Stimulated activated CD4-positive, alpha-beta T cell treated with anti-CD3 and anti-CD28 coated beads, Interleukin-1b, Interleukin-23, amount 100 ng/mL, for 1 hour (primary cell): ENCODE measurements at regions not wholly inside any gene's neighbourhood (a gene's known extent, or its start where the extent isn't known, plus 50 kb on each side); places are given as distances from the start of the nearest gene placed in this dataset.
"Not testable (repeated sequence)": the region's sequence is repeated elsewhere in the genome, so short reads cannot be mapped to it uniquely, and the experiment has no call there.

Experiments used
- DNase-seq, 2 donors: peaks; one replicate each; pipeline ENCODE4 v3.0.0-alpha.2; 2020; ENCODE audit warnings: low read depth in 2 of 2

DNA sequence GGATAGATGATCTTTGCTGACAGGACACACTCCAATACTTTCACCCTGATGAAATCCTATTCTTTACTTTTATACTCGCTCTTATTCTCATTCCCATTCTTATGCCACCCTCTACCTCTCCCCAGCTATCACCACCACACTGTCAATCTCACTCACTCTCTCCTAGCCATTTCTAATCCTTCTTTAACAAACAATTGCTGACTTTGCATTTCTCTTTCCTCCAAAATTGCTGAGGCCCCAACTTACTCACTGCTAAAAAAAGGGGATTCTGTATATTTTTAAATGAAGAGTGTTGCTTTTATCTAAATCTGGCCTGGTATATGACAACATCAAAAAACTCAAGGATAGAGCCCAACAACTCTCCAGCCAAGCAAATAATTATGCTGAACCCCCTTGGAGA is 515.4 kb downstream of the MATN1 start:
- DNase-seq = not testable (repeated sequence)

DNA sequence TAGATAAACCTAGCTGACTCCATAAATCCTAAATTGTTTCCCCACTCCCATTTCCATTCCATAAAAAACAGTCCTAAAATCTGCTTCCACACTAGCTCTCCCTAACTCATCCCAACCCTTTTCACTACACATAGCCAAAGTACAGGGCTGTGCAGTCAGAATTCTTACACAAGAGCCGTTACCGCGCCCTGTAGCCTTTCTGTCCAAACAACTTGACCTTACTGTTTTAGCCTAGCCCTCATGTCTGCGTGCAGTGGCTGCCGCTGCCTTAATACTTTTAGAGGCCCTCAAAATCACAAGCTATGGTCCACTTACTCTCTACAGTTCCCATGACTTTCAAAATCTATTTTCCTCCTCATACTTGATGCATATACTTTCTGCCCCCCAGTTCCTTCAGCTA is 516.8 kb downstream of the MATN1 start:
- not testable (repeated sequence) for DNase-seq

DNA sequence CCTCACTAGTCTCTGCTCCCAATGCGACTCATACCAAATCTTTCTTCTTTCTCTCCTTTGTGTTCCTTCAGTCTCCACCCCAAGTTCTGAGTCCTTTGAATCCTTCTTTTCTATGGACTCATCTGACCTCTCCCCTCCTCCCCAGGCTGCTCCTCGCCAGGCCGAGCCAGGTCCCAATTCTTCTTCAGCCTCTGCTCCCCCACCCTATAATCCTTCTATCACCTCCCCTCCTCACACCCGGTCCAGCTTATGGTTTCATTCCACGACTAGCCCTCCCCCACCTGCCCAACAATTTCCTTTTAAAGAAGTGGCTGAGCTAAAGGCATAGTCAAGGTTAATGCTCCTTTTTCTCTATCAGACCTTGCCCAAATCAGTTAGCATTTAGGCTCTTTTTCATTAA is 518.5 kb downstream of the MATN1 start:
- not testable (repeated sequence) for DNase-seq

DNA sequence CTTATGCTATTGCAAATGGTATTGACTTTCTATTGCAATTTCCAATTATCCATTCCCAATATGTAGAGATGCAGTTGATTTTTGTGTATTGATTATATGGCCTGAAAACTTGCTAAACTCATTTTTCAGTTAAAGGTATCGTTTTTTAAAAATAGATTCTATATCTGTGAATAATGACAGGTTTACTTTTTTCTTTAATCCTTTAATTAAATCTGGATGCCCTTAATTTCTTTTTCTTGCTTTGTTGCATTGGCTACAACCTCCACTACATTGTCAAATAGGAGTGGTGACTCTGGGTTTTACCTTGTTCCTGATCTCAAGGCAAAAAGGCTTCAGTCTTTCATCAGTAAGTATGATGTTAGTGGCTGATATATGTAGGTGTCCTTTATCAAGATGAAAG is 522.4 kb downstream of the MATN1 start:
- no peak for DNase-seq

DNA sequence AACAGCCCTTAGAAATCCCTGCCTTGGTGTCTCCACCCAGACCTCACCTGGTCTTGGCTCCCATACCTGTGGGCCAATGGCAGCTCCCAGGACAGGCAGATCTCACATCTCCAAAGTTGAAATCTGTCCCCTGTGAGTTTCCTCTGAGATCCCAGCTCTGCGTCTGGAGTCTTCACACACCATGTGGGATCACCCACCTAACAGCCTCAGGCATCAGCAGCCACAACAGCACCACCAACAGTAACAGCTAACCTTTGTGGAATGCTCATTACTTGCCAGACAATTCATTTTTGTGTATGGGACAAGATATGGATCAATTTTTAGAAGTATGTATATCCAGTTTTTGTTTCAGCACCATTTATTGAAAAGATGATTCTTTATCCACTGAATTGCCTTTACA is 523.2 kb downstream of the MATN1 start:
- no peak for DNase-seq

DNA sequence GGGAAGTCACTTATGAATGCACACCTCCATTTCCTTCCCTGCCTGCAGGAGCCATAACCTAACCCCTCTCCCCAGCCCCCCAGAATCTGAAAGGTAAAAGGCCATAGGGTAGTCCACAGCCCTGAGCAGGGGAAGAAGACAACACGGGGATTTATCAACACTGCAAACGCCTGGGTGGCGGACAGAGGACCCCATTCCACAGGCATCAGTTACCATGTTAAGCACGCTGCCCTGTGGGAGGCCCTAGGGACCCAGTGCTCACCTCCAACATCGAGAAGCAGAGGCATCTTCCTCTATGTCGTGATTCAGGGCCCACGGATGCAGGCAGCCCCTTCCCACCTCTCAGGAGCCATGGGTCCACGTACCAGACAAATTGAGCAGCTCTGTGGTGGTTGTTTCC is 523.8 kb downstream of the MATN1 start:
- DNase-seq = no peak

DNA sequence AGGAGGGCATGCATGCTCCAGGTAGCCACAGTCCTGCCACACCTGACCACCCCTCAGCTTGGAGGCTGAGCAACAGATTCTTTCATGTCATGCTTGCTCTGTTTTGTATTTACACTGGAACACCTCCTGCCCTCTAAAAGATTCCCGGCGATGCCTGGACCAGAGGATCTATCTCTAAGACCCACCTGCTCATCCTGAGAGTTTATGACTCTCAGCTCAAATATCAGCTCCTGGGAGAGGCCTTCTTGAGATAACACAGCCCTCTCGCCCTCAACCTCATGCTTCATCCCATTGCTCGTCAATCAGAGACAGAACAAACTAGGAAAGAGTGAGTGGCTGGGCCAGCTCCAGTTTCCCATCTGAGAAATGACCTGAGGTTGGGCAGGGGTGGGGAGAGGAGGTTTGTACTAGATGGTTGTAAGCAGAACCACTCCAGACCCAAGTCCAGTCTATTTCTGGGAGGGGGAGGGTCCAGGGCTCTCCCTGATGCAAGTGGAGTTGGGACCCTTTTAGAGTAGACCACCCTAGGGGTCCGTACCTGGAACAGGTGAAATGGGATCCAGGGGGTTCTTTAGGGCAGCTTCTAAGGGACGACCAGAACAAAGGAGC is 524.5 kb downstream of the MATN1 start:
- no peak for DNase-seq

DNA sequence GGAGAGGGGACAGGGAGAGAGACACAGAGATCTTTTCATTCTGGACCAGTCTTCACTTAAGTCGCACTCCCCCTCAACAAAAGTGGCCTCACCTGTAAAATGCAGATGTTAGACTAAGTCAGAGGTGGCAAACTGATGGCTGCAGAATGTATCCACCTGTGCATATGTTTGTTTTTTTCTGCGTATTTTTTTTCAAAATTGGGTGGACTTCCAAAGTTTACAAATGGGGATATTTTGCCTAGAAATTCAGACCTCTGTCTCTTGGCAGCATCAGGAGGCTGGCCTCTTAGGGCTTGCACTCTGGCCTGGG is 525.0 kb downstream of the MATN1 start:
- DNase-seq = no peak

DNA sequence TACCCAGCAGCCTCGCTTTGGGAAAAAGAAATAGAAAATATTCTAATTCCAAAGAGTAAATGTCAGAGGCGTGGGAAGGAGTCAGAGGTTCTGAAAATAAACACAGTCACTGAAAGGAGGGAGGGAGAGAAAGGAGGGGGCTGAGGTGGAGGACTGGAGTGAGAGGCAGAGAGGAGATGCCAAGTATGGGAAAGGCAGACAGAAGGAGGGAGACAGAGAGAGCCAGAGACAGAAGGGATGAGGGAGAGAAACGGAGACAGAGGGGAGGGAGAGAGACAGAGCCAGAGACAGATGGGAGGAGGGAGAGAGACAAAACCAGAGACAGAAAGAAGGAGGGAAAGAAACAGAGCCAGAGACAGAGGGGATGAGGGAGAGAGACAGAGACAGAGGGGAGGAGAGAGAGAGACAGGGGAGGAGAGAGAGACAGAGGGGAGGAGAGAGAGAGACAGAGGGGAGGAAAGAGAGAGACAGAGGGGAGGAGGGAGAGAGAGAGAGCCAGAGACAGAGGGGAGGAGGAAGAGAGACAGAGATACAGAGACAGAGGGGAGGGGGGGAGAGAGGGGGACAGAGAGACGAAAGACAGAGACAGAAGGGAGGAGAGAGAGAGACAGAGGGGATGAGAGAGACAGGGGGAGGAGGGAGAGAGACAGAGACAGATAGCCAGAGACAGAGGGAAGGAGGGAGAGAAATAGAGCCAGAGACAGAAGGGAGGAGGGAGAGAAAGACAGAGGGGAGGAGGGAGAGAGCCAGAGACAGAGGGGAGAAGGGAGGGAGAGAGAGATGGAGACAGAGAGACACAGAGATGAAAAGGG is 525.5 kb downstream of the MATN1 start:
- no peak for DNase-seq

DNA sequence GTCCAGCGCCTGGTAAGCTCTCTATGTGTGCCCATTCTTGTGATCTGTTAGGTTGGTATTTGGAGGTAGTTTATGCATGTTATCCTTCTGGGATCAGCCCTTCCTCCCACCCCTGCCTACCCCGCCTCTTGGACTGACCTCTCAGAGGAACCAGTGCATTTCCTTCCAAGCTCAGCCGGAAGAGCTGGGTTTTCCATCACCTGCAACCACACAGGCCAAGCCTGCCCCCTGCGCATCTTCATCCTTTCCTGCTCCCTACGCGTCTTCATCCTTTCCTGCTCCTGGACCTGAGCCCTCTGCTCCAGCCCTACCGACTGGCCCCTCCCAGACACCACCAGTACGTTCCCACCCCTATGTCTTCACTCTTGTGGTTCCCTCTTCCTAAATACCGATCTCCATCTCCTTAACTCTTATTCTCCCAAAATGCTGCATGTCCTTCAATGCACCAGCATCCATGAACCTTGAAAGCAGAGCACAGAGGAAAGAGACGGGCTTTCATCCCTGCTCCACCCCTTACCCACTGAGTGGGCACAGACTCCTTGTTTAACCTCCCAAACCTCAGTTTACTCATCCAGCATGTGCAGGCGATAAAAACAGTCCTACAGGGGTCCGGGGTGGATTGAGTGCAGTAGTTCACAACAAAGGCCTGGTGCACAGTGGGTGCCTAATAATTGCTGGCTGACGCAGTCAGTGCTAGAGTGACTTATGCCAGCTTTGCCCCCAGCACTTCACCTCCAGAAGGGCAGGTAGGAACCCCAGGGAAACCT is 526.3 kb downstream of the MATN1 start:
- DNase-seq = no peak

DNA sequence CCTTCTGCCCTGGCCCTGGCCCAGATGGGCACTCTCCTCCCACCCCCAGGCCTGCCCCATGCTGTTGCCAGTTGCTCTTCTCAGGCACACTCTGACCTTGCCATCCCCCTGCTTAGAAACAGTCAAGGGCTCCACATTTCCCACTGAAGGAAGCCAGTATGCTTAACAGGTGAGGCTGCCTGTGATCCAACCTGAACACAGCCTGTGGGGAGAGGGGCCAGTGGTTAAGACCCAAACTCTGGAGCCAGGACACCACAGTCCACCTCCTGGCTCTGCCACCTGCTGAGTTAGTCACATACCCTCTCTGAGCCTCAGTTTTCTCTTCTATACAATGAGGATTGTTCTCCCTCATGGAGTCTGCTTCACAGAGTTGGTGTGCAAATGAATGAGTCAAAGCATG is 526.9 kb downstream of the MATN1 start:
- no peak for DNase-seq

DNA sequence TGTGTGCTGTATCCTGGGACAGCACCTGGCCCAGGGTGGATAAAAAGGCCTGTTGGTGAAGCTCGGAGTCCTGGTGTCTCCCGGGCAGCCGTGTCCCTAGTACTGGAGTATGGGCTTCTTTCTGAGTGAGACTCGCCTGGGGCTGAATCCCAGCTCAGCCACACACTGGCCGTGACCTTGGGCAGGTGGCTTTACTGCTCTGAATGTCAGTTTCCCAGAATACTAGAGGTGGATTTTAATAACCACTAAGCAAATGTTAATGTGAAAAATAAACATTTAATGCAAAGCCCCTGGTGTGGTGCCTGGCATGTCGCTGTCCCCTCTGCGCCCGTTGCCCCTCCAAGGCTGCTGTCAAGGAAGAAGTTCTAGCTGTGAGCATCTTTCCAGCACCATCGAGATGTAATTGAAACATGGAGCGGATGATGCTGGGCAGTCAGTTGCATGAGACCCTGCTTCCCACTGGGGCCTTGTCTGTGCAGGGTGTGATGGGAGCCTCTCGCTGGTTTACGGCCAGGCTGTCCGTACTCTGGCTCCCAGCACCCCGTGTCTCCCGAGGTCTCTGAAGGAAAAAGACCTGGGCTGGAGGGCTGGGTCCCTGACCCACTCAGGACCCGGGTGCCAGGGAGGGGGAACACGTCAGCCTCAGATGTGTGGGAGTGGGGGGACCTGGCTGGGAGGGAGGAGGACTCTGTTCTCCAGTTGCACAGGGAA is 527.8 kb downstream of the MATN1 start:
- no peak for DNase-seq

DNA sequence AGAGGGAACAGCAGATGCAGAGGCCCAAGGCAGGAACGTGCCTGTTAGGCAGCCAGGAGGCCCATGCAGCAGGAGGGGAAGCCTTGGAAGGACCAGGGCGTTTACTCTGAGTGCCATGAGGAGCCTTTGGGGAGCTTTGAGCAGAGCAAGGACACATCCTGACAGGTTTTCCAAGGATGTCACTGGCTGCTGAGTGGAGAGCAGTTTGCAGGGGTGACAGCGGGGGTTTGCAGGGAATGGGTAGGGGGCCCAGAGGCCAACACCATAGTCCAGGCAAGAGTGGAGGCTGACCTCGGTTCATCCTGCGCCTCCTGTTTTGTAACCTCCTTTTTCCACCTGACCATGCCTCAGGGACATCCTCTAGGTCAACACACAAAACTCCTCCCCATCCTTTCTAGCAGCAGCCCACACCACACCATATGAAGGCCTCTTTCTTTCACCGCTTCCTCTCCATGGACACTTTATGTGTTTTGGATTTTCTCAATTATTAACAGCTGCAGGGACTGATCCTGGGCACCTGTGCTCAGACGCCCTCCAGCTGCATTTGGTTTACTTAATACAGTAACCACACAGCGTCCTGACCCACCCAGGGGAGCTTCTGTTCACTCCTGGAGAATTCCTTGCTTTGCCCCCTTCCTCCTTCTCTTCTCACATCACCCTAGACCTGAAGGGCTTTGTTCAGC is 528.5 kb downstream of the MATN1 start:
- DNase-seq = no peak

DNA sequence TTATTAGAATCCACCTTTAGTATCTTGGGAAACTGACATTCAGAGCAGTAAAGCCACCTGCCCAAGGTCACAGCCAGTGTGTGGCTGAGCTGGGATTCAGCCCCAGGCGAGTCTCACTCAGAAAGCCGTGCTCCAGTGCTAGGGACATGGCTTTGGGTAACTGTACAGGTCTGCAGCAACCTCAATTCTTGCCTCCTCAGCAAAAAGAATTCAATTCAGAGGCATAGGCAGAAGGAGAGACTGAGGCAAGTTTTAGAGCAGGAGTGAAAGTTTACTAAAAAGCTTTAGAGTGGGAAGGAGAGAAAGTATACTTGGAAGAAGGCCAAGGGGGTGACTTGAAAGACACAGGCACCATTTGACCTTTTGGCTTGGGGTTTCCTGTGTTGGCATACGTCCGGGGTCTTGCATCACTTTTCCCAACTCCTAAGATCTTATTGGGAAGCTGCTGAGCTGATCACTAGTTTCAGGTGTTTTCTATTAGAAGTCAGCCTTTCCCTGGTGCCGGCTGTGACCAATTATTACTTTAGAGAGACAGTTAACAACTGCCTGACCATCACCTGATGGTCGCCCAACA is 529.3 kb downstream of the MATN1 start:
- no peak for DNase-seq

DNA sequence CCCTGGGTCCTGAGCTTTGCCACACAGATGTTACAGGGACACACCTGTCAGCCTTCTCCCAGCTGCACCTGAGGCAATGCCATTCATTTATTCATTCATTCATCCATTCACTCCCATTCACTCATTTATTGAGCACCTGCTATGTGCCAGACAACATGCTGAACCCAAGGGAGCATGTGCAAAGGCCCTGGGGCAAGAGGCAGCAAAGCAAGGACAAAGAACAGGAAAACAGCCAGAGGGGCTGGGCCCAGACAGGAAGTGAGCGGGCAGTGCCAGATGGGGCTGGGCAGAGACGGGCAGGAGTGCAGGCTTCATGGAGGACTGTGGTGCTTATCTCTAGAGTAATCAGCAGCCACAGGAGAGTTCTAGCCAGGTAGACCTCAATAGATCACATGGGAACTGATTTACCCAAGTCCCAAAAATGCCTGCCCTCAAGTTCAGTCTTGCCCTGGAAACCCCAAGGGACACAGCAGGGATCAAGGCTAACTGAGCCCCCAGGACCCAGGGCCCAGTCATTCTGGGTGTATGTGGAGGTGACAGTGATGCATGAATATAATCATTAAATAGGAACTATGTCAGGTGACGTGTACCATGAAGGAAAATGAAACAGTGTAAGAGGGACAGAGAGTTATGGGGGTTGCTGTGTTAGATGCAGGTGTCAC is 530.3 kb downstream of the MATN1 start:
- no peak for DNase-seq

DNA sequence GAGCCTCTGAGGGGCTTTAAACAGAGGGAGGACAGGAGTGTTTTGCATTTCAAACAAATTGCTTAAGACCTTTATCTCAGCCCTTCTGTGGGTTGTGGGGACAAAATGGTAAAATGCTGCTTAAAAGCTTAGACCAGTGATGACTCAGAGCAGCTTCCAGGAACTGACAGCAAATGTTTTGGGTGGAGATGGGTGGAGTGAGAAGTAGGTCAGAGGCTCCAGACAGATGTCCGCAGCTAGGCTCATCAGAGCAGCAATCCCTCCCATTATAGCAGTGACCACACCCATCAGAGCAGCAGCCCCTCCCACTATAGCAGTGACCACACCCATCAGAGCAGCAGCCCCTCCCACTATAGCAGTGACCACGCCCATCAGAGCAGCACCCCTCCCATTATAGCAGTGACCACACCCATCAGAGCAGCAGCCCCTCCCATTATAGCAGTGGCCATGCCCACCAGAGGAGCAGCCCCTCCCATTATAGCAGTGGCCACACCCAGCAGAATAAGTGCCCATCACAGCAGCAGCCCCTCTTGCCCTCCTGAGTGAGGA is 532.2 kb downstream of the MATN1 start:
- DNase-seq = no peak

DNA sequence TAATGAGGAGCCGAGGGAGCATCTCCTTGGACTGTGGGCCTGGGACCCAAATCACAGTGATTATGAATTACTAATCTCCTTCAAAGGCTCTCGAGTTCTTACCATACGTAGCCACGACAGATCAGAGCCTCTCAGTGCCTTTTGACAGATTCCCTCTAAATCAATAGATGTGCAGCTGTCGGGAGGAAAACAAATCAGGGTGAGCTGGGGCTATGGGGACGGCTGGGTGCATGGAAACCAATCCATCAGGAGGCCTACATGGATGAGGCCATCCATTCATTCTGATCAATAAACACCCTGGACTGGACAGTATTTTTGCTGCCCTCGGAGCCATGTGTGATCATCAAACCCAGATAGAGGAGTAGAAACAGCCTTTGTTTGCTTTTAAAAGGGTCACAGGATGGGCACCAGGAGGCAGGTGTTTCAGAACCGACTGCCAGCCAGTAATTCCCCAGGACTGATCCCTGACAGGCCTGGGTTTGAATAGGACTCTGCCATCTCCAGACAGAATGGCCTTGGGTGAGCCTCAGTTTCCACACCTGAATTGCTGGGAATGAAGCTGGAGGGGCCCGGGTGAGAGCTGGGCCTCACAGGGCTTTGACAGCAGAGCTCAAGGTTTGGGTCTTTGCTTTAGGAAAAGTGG is 532.8 kb downstream of the MATN1 start:
- DNase-seq = no peak

DNA sequence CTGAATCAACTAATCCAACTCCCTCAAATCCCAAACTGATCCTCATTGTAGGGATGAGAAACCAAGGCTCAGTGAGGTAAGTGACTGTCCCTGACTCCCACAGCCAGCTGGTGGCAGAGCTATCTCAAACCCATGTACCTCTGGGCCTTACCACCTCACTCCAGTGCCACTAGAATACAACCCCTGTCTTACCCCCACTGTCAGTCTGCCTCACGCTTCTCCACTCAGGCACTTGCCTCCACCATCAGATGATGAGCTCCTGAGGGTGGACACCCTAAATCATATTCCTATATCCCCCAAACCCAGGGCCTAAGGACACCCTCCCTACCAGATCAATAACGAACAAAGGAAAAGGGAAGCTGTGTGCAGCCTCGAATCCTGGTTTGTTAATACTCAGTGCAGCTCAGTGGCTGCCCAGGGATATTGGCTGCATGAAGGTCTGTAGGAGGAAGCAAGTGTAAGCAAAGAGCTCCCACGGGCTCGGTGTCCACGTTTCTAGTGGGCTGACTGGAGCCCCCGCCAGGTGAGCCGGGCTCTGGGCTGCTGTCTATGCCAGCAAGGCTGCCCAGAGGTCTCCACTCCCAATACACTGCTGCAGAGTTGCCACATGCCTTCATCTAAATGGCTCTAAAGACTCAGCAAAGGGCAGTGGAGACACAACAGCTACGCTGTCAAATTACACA is 533.4 kb downstream of the MATN1 start:
- no peak for DNase-seq

DNA sequence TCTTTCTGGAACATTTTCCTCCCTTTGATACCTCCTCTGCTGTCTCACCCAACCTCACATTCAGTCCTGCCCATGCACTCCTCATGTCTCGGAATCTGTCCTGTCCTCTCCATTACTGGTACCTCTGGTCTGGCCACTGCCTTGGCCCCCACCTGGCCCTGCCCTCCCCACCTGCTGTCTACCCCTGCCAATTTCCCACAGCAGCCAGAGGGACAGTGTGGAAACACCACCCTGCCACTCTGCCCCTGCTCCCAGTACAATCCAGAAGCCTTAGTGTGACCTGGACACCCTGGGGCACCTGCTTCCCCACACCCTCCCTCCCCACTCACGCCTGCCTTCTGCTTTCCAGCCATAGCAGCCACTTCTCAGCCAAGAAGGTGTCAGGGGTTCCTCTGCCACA is 534.4 kb downstream of the MATN1 start:
- no peak for DNase-seq

DNA sequence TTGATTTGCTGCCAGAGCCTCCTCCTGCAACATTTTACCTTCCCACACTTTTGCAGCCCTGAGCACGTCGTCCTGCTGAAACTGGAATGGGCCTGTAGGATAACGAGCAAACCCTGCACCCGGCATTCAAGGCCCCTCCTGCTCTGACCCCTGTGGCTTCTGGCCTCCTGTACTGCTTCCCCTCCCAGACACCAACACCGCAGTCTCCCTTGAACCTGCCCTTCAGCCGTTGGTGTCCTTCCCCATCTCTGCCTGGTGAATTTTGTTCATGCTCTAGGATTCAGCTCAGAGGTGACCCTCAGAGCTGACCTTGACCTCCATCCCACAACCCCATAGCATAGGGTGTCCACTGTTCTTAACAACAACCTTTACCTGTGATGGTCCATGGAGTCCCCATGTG is 535.1 kb downstream of the MATN1 start:
- DNase-seq = no peak
